GM21381 (cell line): ENCODE measurements at regions not wholly inside any gene's neighbourhood (a gene's known extent, or its start where the extent isn't known, plus 50 kb on each side); places are given as distances from the start of the nearest gene placed in this dataset.
"Not testable (repeated sequence)": the region's sequence is repeated elsewhere in the genome, so short reads cannot be mapped to it uniquely, and the experiment has no call there.

Source experiments
- ATAC-seq: cut with Tn5 transposase; IDR thresholded peaks from one replicate; pipeline ENCODE4 v1.9.1; 2021; ENCODE audit warnings: mild to moderate bottlenecking, moderate library complexity; ENCODE audit not compliant: unreplicated experiment

GRCh38 chr5:103896593-103896992, 334.0 kb upstream of the NUDT12 start:
- no peak for ATAC-seq

- ATAC-seq = no peak
Measured at GRCh38 chr5:103895738-103896137, 333.1 kb upstream of the NUDT12 start.

- no peak for ATAC-seq
Measured at GRCh38 chr5:103894882-103895281, 332.3 kb upstream of the NUDT12 start.

GRCh38 chr5:103891151-103891550, 328.6 kb upstream of the NUDT12 start:
- ATAC-seq = no peak

- ATAC-seq = no peak
Measured at GRCh38 chr5:103890313-103890712, 327.7 kb upstream of the NUDT12 start.

GRCh38 chr5:103889500-103890209, 327.1 kb upstream of the NUDT12 start:
- no peak for ATAC-seq

- ATAC-seq = no peak
Measured at GRCh38 chr5:103886826-103887225, 324.2 kb upstream of the NUDT12 start.

GRCh38 chr5:103883143-103883542, 320.6 kb upstream of the NUDT12 start:
- no peak for ATAC-seq

GRCh38 chr5:103881560-103881959, 319.0 kb upstream of the NUDT12 start:
- ATAC-seq = no peak

GRCh38 chr5:103867857-103868598, 305.4 kb upstream of the NUDT12 start:
- ATAC-seq = no peak

GRCh38 chr5:103866169-103866568, 303.6 kb upstream of the NUDT12 start:
- no peak for ATAC-seq

- ATAC-seq = no peak
Measured at GRCh38 chr5:103862398-103862797, 299.8 kb upstream of the NUDT12 start.

GRCh38 chr5:103860327-103860726, 297.7 kb upstream of the NUDT12 start:
- no peak for ATAC-seq

GRCh38 chr5:103858367-103858766, 295.8 kb upstream of the NUDT12 start:
- ATAC-seq = not testable (repeated sequence)

- ATAC-seq = no peak
Measured at GRCh38 chr5:103851091-103851490, 288.5 kb upstream of the NUDT12 start.

GRCh38 chr5:103849934-103850333, 287.3 kb upstream of the NUDT12 start:
- ATAC-seq = no peak

- no peak for ATAC-seq
Measured at GRCh38 chr5:103847060-103847459, 284.5 kb upstream of the NUDT12 start.

- no peak for ATAC-seq
Measured at GRCh38 chr5:103842936-103843335, 280.3 kb upstream of the NUDT12 start.

- ATAC-seq = no peak
Measured at GRCh38 chr5:103840600-103840999, 278.0 kb upstream of the NUDT12 start.

GRCh38 chr5:103834216-103834615, 271.6 kb upstream of the NUDT12 start:
- ATAC-seq = no peak

GRCh38 chr5:103829585-103829984, 267.0 kb upstream of the NUDT12 start:
- ATAC-seq = no peak

- ATAC-seq = no peak
Measured at GRCh38 chr5:103827976-103828375, 265.4 kb upstream of the NUDT12 start.
